OCI-LY7 (cell line): ENCODE measurements at regions not wholly inside any gene's neighbourhood (a gene's known extent, or its start where the extent isn't known, plus 50 kb on each side); places are given as distances from the start of the nearest gene placed in this dataset.

ENCODE experiments used
- EZH2phosphoT487 ChIP-seq: fragments of 200-600 bp; sonication (generic); IDR thresholded peaks from 2 replicates; pipeline ENCODE4 v1.6.1; 2018; ENCODE audit warnings: low read depth, borderline replicate concordance, mild to moderate bottlenecking, mixed run types, antibody characterized with exemption, low read length, moderate library complexity, mixed read lengths
- TF ChIP-seq, protein P1 (sequence below): fragments of 200-600 bp; sonication (generic); conservative IDR thresholded peaks from 2 replicates; pipeline ENCODE4 v1.5.1; 2014; ENCODE audit warnings: mild to moderate bottlenecking, antibody characterized with exemption, low read length, moderate library complexity, mixed read lengths

DNA sequence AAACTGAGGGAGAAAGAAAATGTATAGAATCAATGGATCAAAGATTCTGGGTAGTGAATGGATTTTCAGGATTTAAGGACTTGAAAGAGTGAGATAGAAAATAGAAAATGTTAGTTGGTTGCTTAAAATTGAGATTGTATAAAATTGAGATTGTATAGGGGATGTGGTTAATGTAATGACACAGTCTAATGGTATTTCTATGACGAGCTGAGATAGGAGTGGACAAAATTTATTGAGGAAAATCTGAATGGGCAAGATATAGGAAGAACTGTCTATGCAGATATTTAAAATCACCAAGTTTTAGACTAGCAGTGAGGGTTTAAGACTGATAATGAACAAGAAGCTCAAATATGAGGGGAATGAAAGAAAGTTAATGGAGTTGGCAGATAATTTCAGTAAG is 406.6 kb downstream of the NYAP2 start:
- TF ChIP-seq, protein P1, sequence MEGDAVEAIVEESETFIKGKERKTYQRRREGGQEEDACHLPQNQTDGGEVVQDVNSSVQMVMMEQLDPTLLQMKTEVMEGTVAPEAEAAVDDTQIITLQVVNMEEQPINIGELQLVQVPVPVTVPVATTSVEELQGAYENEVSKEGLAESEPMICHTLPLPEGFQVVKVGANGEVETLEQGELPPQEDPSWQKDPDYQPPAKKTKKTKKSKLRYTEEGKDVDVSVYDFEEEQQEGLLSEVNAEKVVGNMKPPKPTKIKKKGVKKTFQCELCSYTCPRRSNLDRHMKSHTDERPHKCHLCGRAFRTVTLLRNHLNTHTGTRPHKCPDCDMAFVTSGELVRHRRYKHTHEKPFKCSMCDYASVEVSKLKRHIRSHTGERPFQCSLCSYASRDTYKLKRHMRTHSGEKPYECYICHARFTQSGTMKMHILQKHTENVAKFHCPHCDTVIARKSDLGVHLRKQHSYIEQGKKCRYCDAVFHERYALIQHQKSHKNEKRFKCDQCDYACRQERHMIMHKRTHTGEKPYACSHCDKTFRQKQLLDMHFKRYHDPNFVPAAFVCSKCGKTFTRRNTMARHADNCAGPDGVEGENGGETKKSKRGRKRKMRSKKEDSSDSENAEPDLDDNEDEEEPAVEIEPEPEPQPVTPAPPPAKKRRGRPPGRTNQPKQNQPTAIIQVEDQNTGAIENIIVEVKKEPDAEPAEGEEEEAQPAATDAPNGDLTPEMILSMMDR = no peak
- no peak for TF ChIP-seq EZH2phosphoT487
